AG10803 (cell line): ENCODE measurements at regions not wholly inside any gene's neighbourhood (a gene's known extent, or its start where the extent isn't known, plus 50 kb on each side); places are given as distances from the start of the nearest gene placed in this dataset.

Experiments
- DNase-seq: peaks from one replicate; pipeline ENCODE4 v3.0.0; 2010; ENCODE audit warnings: low read depth
- H3K4me3 ChIP-seq: 2 replicates; pipeline ENCODE4 v1.5.1; 2011; ENCODE audit warnings: mild to moderate bottlenecking, low read length, control low read depth
- CTCF ChIP-seq: conservative IDR thresholded peaks from 2 replicates; pipeline ENCODE4 v1.5.1; 2011; ENCODE audit warnings: mild to moderate bottlenecking, low read length, control low read depth, inconsistent platforms

- no peak overlapping the region for H3K4me3 ChIP-seq
- no peak for TF ChIP-seq CTCF
- DNase-seq: no peak
These were observed 324.5 kb upstream of the WWC1 start for GRCh38 chr5:167966979-167967378.

- peak; percentile 51 for DNase-seq
- no peak overlapping the region for H3K4me3 ChIP-seq
- peak; percentile 17 for TF ChIP-seq CTCF
These were observed 323.8 kb upstream of the WWC1 start for GRCh38 chr5:167967494-167968177.

- no peak for TF ChIP-seq CTCF
- no peak for DNase-seq
These were observed 322.6 kb upstream of the WWC1 start for GRCh38 chr5:167968837-167969236.

GRCh38 chr5:167969998-167970397 is 321.4 kb upstream of the WWC1 start:
- peak; percentile 72 for DNase-seq
- peak; percentile 27 for TF ChIP-seq CTCF
- no peak overlapping the region for H3K4me3 ChIP-seq

More at GRCh38 chr5:167968837-167969236, 322.6 kb upstream of the WWC1 start:
- H3K4me3 ChIP-seq: no peak overlapping the region

- H3K4me3 ChIP-seq: no peak overlapping the region
- no peak for TF ChIP-seq CTCF
- DNase-seq: no peak
These were observed 319.7 kb upstream of the WWC1 start for GRCh38 chr5:167971706-167972105.

GRCh38 chr5:167973126-167973525 is 318.3 kb upstream of the WWC1 start:
- TF ChIP-seq CTCF: no peak
- no peak overlapping the region for H3K4me3 ChIP-seq
- DNase-seq: no peak

GRCh38 chr5:167984951-167985350 is 306.5 kb upstream of the WWC1 start:
- H3K4me3 ChIP-seq: no peak overlapping the region
- no peak for DNase-seq
- TF ChIP-seq CTCF: no peak
